GM19452 (cell line): ENCODE measurements at regions not wholly inside any gene's neighbourhood (a gene's known extent, or its start where the extent isn't known, plus 50 kb on each side); places are given as distances from the start of the nearest gene placed in this dataset.
"Not testable (repeated sequence)": the region's sequence is repeated elsewhere in the genome, so short reads cannot be mapped to it uniquely, and the experiment has no call there.

ENCODE experiments used
- ATAC-seq: cut with Tn5 transposase; IDR thresholded peaks from one replicate; pipeline ENCODE4 v1.9.1; 2021; ENCODE audit not compliant: unreplicated experiment

GRCh38 chr3:188972310-188972709 is 199.5 kb upstream of the TPRG1 start:
- ATAC-seq: no peak

- ATAC-seq: no peak
These were observed 196.7 kb upstream of the TPRG1 start for GRCh38 chr3:188974856-188975599.

- no peak for ATAC-seq
These were observed 196.0 kb upstream of the TPRG1 start for GRCh38 chr3:188975600-188976314.

- ATAC-seq: no peak
These were observed 195.4 kb upstream of the TPRG1 start for GRCh38 chr3:188976407-188976806.

GRCh38 chr3:188978421-188979171 is 193.2 kb upstream of the TPRG1 start:
- ATAC-seq: no peak

GRCh38 chr3:188979248-188979647 is 192.5 kb upstream of the TPRG1 start:
- no peak for ATAC-seq

GRCh38 chr3:188979669-188980310 is 192.0 kb upstream of the TPRG1 start:
- ATAC-seq: no peak

GRCh38 chr3:188993181-188993580 is 178.6 kb upstream of the TPRG1 start:
- ATAC-seq: no peak

- ATAC-seq: no peak
These were observed 170.2 kb upstream of the TPRG1 start for GRCh38 chr3:189001559-189001958.

GRCh38 chr3:189003410-189003809 is 168.4 kb upstream of the TPRG1 start:
- ATAC-seq: no peak

- ATAC-seq: no peak
These were observed 158.4 kb upstream of the TPRG1 start for GRCh38 chr3:189013224-189013888.

GRCh38 chr3:189014526-189014925 is 157.2 kb upstream of the TPRG1 start:
- ATAC-seq: no peak

GRCh38 chr3:189022576-189023466 is 148.9 kb upstream of the TPRG1 start:
- not testable (repeated sequence) for ATAC-seq

GRCh38 chr3:189025866-189026265 is 145.9 kb upstream of the TPRG1 start:
- ATAC-seq: no peak

GRCh38 chr3:189027626-189028155 is 144.1 kb upstream of the TPRG1 start:
- no peak for ATAC-seq

- ATAC-seq: no peak
These were observed 132.7 kb upstream of the TPRG1 start for GRCh38 chr3:189038773-189039745.

- ATAC-seq: no peak
These were observed 131.0 kb upstream of the TPRG1 start for GRCh38 chr3:189040656-189041335.
